Breast epithelium (tissue), 3 donors: ENCODE measurements at regions not wholly inside any gene's neighbourhood (a gene's known extent, or its start where the extent isn't known, plus 50 kb on each side); places are given as distances from the start of the nearest gene placed in this dataset.

Source experiments
- POLR2A ChIP-seq: fragments of 450-650 bp; IDR thresholded peaks from one replicate; pipeline ENCODE4 v1.6.1; 2016; ENCODE audit warnings: antibody characterized with exemption, mild to moderate bottlenecking, moderate library complexity
- POLR2AphosphoS5 ChIP-seq, 3 donors: sonication (generic); formaldehyde crosslinking; IDR thresholded peaks; one replicate each; pipeline ENCODE4 v1.6.1; 2017; ENCODE audit warnings: antibody characterized with exemption in 3 of 3
- TF ChIP-seq, protein P1 (sequence below), 3 donors: fragments of 450-650 bp; IDR thresholded peaks; one replicate each; pipeline ENCODE4 v1.5.1; 2016 to 2017; ENCODE audit warnings: antibody characterized with exemption in 3 of 3, mild to moderate bottlenecking in 3 of 3, moderate library complexity in 3 of 3

DNA sequence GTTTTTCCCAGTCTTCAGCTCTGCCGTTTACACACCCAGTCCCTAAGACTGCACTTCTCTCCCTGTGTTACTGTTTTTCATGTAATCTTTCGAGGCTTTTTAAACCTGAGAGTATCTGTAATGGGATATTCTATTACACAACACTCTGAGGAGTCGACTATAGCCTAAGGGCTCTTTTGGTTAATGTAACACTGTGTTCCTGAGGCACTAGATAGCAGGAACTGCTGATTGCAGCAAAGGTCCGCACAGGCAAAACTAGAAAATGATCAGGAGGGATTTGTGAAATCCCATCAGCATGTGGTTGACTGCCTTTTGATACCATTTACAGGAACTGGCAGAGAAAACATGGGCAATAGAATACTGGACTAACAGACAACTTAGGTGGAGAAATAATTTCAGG is 512.3 kb upstream of the RAG2 start:
- TF ChIP-seq, protein P1, sequence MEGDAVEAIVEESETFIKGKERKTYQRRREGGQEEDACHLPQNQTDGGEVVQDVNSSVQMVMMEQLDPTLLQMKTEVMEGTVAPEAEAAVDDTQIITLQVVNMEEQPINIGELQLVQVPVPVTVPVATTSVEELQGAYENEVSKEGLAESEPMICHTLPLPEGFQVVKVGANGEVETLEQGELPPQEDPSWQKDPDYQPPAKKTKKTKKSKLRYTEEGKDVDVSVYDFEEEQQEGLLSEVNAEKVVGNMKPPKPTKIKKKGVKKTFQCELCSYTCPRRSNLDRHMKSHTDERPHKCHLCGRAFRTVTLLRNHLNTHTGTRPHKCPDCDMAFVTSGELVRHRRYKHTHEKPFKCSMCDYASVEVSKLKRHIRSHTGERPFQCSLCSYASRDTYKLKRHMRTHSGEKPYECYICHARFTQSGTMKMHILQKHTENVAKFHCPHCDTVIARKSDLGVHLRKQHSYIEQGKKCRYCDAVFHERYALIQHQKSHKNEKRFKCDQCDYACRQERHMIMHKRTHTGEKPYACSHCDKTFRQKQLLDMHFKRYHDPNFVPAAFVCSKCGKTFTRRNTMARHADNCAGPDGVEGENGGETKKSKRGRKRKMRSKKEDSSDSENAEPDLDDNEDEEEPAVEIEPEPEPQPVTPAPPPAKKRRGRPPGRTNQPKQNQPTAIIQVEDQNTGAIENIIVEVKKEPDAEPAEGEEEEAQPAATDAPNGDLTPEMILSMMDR (IDR thresholded peaks at IDR 0.05) = no peak
- TF ChIP-seq POLR2A (no peak), POLR2AphosphoS5 (IDR thresholded peaks at IDR 0.05) (no peak)
